AML-193 (cell line): ENCODE measurements at regions not wholly inside any gene's neighbourhood (a gene's known extent, or its start where the extent isn't known, plus 50 kb on each side); places are given as distances from the start of the nearest gene placed in this dataset.
"Not testable (repeated sequence)": the region's sequence is repeated elsewhere in the genome, so short reads cannot be mapped to it uniquely, and the experiment has no call there.

Experiments used
- DNase-seq, 2 experiments: peaks; one replicate each; lab custom pipeline; 2025; lab: John Stamatoyannopoulos, UW

- DNase-seq: not testable (repeated sequence)
Measured at GRCh38 chr3:90206482-90206881, 1099.1 kb downstream of the EPHA3 start.

DNA sequence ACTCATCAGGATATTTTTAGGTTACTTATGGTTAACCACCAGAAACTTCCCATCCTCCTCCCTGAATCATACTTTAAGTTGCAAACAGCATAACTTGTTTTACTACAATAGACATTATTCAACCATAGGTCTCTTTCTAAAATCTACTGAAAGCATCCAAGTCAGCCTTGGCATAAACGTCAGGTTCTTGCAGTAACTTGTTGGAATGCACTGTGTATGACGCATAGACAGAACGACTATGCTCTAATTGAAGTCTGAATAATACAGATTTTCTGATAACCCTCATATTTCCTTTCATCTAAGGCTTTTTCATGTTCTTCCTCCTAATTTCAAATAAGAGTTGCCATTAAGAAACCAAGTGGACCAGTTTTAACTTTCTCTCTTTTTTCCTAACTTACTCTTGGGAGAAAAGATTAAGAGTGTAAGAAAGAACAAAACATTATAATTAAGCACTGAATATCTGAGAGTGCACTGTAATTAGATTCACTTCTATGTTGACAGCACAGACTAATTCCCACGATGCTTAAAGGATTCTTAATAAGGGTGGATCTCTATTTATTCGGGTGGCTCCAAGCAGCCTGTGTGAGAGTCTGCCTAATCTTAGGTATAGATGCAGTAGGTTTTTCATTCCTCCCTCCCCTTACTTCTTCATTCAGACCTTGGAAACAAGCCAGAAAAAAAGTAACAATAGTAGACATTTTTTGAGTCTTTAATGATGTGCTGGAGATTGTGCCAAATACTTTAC lies 1100.1 kb downstream of the EPHA3 start:
- DNase-seq: not testable (repeated sequence)

GRCh38 chr3:90221900-90222299 lies 1114.5 kb downstream of the EPHA3 start:
- DNase-seq: no peak

DNA sequence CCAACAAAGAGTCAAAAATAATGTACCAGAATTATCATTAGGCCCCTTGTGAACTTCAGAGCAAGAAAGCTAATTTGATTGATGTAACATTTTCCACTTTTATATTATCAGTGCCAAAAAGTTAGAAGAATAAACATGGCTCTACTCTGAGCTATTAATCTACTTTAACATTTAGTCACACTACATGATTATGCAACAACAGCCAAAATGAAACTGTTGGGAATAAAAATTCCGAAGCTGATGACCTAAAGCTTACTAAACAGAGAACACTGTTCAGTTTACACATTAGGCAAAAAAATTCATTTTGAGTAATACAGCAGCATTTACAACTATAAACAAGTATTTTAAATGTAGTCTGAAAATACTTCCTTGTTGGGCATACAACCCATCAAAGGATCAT lies 1134.1 kb downstream of the EPHA3 start:
- DNase-seq: no peak

GRCh38 chr3:90253131-90253530 lies 1145.7 kb downstream of the EPHA3 start:
- no peak for DNase-seq

DNA sequence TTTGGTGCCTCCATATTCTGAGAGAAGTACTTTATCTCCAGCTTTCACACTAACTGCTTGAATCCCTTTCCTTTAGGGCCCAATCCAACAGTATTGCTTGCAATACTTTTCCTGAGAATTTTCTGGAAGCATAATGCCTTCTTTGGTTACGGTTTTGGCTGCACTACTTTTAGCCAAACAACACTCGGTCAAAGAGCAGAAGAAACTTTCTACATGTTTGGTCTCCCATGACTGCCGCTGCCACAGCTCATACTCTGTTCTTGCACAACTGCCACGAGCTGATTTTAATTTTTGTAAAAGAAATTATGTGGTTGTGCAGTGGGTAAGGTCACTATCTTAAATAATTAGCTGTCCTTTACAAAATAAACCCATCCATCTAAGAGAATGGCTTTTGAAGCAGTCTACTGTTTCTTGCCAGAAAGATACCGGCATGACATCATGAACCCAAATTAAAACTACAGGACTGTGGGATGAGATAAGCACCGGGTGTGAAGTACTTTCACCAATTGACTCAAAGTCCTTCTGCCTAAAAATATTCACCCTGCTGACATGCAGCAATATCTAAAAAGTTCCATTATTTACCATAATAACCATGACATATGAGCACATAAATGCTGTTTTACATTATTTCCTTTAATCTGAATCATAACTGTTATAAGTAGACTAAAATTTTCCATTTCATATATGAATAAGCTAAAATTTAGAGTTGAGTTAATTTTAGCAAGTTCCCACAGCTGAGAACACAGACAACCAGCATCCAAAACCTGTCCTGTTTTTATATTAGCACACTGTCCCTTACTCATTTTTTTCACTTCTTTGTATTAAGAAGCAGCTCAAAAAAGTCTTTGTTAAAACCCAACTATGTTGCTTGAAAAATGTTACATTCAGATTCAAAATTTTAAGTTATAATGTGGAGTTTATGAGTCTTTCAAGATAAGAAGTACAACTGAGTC lies 1154.3 kb downstream of the EPHA3 start:
- no peak for DNase-seq
